DMS 273 treated with DMSO at 0.1 percent for 48 hours (cell line): ENCODE measurements at regions not wholly inside any gene's neighbourhood (a gene's known extent, or its start where the extent isn't known, plus 50 kb on each side); places are given as distances from the start of the nearest gene placed in this dataset.
"Not testable (repeated sequence)": the region's sequence is repeated elsewhere in the genome, so short reads cannot be mapped to it uniquely, and the experiment has no call there.

Source experiments
- DNase-seq: peaks from one replicate; lab custom pipeline; 2025; lab: John Stamatoyannopoulos, UW

DNA sequence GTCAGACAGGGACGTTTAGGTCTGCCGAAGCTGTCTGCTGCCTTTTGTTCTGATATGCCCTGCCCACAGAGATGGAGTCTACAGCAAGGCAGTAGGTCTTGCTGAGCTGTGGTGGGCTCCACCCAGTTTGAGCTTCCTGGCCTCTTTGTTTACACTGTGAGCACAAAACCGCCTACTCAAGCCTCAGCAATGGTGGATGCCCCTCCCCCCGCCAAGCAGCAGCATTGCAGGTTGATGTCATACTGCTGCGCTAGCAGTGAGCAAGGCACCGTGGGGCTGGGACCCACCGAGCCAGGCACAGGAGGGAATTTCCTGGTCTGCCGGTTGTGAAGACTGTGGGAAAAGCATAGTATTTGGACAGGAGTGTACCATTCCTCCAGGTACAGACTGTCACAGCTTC, 233.1 kb downstream of the ATPSCKMT start:
- DNase-seq, result not testable (repeated sequence)

GRCh38 chr5:10015681-10016080, 234.0 kb downstream of the ATPSCKMT start:
- not testable (repeated sequence) for DNase-seq

- DNase-seq, result no peak
These were observed 239.9 kb downstream of the ATPSCKMT start for GRCh38 chr5:10009802-10010201.

DNA sequence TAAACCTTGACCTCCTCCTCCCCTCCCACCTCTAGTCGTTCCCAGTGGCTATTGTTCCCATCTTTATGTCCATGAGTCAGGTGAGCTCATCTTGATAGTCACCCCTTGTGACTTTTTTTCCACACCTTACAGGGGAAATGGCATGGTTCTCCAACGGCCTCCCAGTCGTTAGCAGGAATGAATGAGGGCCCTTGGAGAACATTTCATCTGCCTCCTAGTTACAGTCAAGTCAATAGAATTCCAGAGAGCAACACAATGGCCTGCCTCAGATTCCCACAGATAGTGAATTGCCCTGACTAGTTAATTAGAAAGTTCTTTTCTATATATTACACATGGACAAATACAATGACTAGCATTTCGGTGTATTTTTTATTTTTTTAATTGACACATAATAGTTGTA, 262.6 kb downstream of the ATPSCKMT start:
- no peak for DNase-seq

GRCh38 chr5:9977070-9977469, 272.6 kb downstream of the ATPSCKMT start:
- DNase-seq, result no peak

- DNase-seq, result no peak
These were observed 273.1 kb downstream of the ATPSCKMT start for GRCh38 chr5:9976621-9977020.

GRCh38 chr5:9972059-9972458, 277.6 kb downstream of the ATPSCKMT start:
- DNase-seq, result no peak

GRCh38 chr5:9971301-9971700, 278.4 kb downstream of the ATPSCKMT start:
- no peak for DNase-seq

GRCh38 chr5:9958914-9959313, 290.8 kb downstream of the ATPSCKMT start:
- DNase-seq, result no peak

GRCh38 chr5:9957214-9957613, 292.5 kb downstream of the ATPSCKMT start:
- no peak for DNase-seq

DNA sequence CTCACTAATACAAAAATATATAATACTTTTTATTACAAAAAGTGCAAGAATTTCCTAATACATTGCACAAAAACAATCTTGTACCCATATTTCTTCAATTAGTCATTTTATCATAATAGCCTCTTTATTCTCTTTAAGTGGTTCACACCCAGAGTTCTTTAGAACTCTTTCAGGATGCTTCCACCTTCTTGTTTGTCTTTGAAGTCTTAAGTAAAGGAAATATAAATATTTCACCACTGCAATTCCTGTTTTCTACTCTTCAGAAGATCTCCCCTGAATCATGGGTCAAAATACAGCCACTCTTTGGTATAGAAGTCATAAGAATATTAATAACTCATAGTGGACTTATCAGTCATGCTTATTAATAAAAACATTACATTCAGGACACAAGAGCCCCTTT, 293.0 kb downstream of the ATPSCKMT start:
- no peak for DNase-seq

DNA sequence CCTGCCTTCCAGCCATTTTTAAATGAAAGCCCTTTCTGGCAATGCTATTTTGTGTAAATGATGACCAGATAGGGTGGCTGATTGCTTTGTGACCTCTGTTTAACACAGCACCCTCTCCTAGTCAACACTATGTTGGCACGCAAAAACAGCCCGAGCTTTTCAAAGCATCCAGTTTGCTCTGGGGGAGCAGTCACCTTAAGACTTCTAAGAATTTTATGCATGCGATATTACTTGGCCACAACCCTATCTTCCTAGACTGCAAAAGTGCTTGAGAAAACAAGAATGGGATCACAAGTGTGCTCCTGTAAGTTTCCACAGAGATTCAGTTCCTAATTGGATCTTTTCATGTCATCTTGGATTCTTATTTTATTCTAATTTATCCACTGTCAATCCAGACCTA, 294.1 kb downstream of the ATPSCKMT start:
- DNase-seq, result no peak

DNA sequence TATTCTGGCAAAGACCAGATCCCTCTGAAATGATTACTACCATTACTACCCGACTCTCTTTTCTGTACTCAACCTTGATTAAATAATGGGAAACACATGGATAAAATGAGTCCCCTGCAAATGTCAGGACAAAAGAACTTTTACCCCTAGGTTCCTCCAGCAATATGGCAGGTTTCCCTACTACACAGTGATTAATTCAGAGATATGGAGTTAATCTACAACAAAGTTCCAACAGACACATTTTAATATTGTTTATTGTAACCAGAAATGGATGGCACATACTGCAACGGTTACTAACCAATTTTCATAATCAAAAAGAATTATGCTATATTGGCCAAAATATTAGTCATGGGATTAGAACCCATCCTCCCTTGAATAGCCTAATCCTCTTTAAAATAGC, 294.8 kb downstream of the ATPSCKMT start:
- DNase-seq, result no peak

DNA sequence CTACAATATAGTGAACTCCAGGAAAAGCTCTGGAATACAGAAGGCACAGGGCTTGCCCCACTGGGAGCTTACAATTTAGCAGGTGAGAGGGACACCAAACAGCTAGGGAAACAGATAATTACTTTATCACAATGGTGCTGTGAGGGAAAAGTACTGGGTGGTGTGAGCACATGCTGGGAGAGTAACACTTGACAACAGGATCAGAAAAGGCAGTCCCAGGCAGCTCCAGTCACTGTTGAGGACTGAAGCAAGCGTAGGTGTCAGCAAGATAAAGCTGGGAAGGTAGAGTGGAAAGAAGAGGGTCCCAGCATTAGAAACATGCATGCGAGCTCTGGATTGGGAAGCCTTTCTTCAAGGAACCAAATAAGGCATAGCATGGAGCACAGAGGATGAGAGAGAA, 296.0 kb downstream of the ATPSCKMT start:
- DNase-seq, result no peak

- DNase-seq, result no peak
These were observed 297.7 kb downstream of the ATPSCKMT start for GRCh38 chr5:9951865-9952516.

DNA sequence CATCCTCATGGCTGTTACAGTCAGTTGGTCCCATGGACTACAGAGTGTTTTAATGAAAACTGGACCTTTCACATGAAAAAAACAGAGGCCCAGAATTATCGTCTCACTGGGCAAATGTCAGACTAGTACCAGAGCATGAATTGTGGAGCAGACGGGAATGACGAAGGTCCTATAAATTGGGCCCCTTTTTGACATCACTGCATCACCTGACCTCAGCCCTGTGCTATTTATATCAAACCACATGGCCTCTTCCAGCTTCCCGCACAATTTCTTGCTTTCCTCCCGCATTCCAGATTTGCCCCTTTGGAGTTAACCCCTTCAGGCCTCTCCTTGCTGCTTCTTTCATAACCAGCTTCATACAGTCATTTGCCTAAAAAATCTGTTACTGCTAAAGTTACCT, 301.7 kb downstream of the ATPSCKMT start:
- no peak for DNase-seq

GRCh38 chr5:9947225-9947714, 302.4 kb downstream of the ATPSCKMT start:
- DNase-seq, result no peak

DNA sequence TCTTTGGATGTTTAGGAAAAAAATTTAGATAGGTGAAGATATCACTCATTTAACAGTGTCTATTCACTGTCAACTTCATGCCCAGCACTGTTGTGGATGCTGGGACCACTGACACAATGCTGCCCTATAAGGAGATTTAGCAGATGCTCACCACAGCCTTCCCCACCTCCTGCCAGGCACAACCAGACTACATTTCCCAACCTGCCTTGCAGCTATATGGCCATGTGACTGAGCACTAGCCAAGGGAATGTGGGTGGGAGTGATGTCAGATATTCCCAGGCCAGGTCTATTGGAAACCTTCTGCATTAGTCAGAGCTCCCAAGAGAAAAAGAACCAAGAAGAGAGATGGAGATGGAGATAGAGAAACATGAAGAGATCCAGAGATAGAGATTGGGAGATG, 302.6 kb upstream of the TAS2R1 start:
- DNase-seq, result no peak

- DNase-seq, result no peak
These were observed 300.0 kb upstream of the TAS2R1 start for GRCh38 chr5:9930156-9930555.

DNA sequence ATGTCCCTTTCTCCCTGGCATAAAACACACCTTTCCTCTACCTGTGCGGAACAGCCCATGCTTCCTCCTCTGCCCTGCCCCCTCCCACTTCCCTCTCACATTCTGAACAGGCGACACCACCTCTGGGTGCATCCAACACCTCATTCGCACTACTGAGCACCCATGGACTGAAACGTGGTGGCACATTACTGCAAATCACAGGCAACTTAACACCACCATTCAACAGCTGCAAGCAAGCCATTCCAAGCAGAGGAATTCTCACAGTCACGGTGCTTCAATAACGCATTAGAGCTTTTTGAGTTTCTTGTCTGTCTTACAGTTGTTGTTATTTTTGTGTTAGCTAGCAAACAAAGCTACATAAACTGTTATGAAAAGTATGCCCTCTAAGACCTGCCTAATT, 298.2 kb upstream of the TAS2R1 start:
- no peak for DNase-seq

DNA sequence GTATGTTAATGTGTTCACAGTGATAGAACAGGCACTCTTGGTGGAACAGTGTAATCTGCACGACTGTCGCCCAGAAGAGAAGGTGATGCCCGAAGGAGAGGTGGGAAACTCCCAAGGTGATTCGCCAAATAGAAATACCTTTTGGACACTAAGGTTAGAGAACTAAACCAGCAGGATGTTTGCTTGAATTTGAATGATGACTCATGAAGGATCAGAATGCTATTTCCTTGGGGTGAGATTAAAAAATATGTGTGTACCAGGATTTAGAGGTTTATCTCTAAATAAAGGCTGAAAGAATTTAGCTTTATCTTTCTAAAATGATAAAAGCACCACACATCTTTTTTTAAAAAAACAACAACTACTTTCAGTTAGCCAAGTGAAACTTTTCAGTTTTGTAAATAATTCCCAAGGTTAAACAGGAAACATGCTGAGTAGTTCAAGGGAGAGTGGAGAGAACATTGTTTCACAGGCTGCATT, 297.4 kb upstream of the TAS2R1 start:
- no peak for DNase-seq

- DNase-seq, result no peak
These were observed 297.0 kb upstream of the TAS2R1 start for GRCh38 chr5:9927106-9927505.

- no peak for DNase-seq
These were observed 294.5 kb upstream of the TAS2R1 start for GRCh38 chr5:9924614-9925013.

DNA sequence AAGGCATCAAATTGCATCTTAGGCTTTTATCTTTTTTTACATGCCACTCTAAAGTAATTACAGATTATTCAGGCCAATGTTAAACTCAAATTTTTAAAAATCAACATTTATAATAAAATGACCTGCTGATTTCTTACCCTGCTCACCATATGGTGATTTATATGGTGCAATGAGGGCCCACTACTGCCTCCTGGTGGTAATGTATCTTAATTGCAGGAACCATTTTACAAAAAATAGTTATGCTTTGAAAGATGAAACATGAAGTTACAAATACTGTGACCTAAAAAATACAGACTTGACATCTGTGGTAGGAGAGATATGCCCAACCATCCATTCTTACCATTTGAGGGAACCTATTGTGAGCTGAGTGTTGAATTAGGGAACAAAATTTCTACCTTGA, 292.6 kb upstream of the TAS2R1 start:
- DNase-seq, result no peak
